ENCODE measurements at regions not wholly inside any gene's neighbourhood (a gene's known extent, or its start where the extent isn't known, plus 50 kb on each side); places are given as distances from the start of the nearest gene placed in this dataset.

GRCh38 chr2:19835781-19836281, 66.0 kb downstream of the TTC32 start:
- no peak for TF ChIP-seq GATA3 (IDR thresholded peaks at IDR 0.05; ENCODE audit: low read depth, low read length)
- TF ChIP-seq GATA2 (IDR thresholded peaks at IDR 0.05; ENCODE audit: low read depth, low read length), result no peak
